Karpas-422 (cell line): ENCODE measurements at regions not wholly inside any gene's neighbourhood (a gene's known extent, or its start where the extent isn't known, plus 50 kb on each side); places are given as distances from the start of the nearest gene placed in this dataset.
A peak's percentile ranks its signal among the peaks of the same experiment; 100 is the strongest.

Experiments used
- DNase-seq: peaks from one replicate; pipeline ENCODE4 v3.0.0-alpha.2; 2015
- H2AFZ ChIP-seq: fragments of 200-600 bp; sonication (generic); 2 replicates; pipeline ENCODE4 v1.6.1; 2014; ENCODE audit warnings: antibody characterized with exemption, low read length, mixed read lengths
- H3K27ac ChIP-seq: fragments of 200-600 bp; sonication (generic); 2 replicates; pipeline ENCODE4 v1.5.1; 2014; ENCODE audit warnings: mild to moderate bottlenecking, low read length, moderate library complexity
- H3K27me3 ChIP-seq: fragments of 200-600 bp; sonication (generic); 2 replicates; pipeline ENCODE4 v1.6.1; 2014; ENCODE audit warnings: low read length, mixed read lengths
- H3K36me3 ChIP-seq: fragments of 200-600 bp; sonication (generic); 2 replicates; pipeline ENCODE4 v1.6.1; 2014; ENCODE audit warnings: low read length, mixed read lengths; ENCODE audit not compliant: insufficient read depth
- H3K4me1 ChIP-seq: fragments of 200-600 bp; sonication (generic); 2 replicates; pipeline ENCODE4 v1.6.1; 2014; ENCODE audit warnings: mild to moderate bottlenecking, low read length, mixed read lengths
- H3K4me2 ChIP-seq: fragments of 200-600 bp; sonication (generic); 2 replicates; pipeline ENCODE4 v1.6.1; 2014; ENCODE audit warnings: low read length, low read depth, mild to moderate bottlenecking; ENCODE audit not compliant: poor library complexity, severe bottlenecking
- H3K4me3 ChIP-seq: fragments of 200-600 bp; sonication (generic); 2 replicates; pipeline ENCODE4 v1.5.1; 2014; ENCODE audit warnings: mild to moderate bottlenecking, antibody characterized with exemption, low read length, mixed read lengths
- H3K79me2 ChIP-seq: fragments of 200-600 bp; sonication (generic); 2 replicates; pipeline ENCODE4 v1.6.1; 2014; ENCODE audit warnings: mild to moderate bottlenecking, low read length, mixed read lengths
- H3K9ac ChIP-seq: fragments of 200-600 bp; sonication (generic); 2 replicates; pipeline ENCODE4 v1.6.0; 2014; ENCODE audit warnings: low read length
- H3K9me2 ChIP-seq: fragments of 200-600 bp; sonication (generic), shearing (Covaris generic); replicated peaks from 2 replicates; pipeline ENCODE4 v1.6.0; 2014; ENCODE audit warnings: mild to moderate bottlenecking, low read length, moderate library complexity; ENCODE audit not compliant: insufficient read depth
- H3K9me3 ChIP-seq: fragments of 300-700, 200-600 bp; sonication (generic); 2 replicates; pipeline ENCODE4 v1.6.1; 2014; ENCODE audit warnings: low read length, mixed read lengths
- H4K20me1 ChIP-seq: fragments of 200-600 bp; sonication (generic); 2 replicates; pipeline ENCODE4 v1.6.1; 2014; ENCODE audit warnings: mild to moderate bottlenecking, antibody characterized with exemption, low read length, low read depth; ENCODE audit not compliant: insufficient read depth

GRCh38 chr2:15040429-15041084, 408.0 kb downstream of the LRATD1 start:
- Histone ChIP-seq H2AFZ (no peak overlapping the region), H3K79me2 (no peaks in the 10 kb centered on the region), H3K27ac (peak overlapping the region; percentile 8; the same call in 1 of the 2 replicates), H3K27me3 (no peaks in the 10 kb centered on the region), H4K20me1 (no peaks in the 10 kb centered on the region), H3K36me3 (no peaks in the 10 kb centered on the region), H3K9me2 (no peaks in the 10 kb centered on the region), H3K9me3 (no peaks in the 10 kb centered on the region), H3K9ac (no peak overlapping the region), H3K4me1 (peaks cover 20% of the 10 kb centered on the region), H3K4me2 (no peak overlapping the region), H3K4me3 (no peak overlapping the region)
- DNase-seq: no peak

- H4K20me1 ChIP-seq: no peaks in the 10 kb centered on the region
- DNase-seq: no peak
- H3K9ac ChIP-seq: no peak overlapping the region
- H3K36me3 ChIP-seq: no peaks in the 10 kb centered on the region
- no peak overlapping the region for H3K4me3 ChIP-seq
- no peaks in the 10 kb centered on the region for H3K9me3 ChIP-seq
- peaks cover 20% of the 10 kb centered on the region for H3K4me1 ChIP-seq
- H3K27me3 ChIP-seq: no peaks in the 10 kb centered on the region
- H3K4me2 ChIP-seq: no peak overlapping the region
- no peak overlapping the region for H2AFZ ChIP-seq
- no peaks in the 10 kb centered on the region for H3K9me2 ChIP-seq
- no peaks in the 10 kb centered on the region for H3K79me2 ChIP-seq
- no peak overlapping the region for H3K27ac ChIP-seq
Observed at GRCh38 chr2:15041429-15041837, 408.9 kb downstream of the LRATD1 start.

GRCh38 chr2:15042801-15043217, 410.3 kb downstream of the LRATD1 start:
- no peaks in the 10 kb centered on the region for H3K27me3 ChIP-seq
- no peak overlapping the region for H3K27ac ChIP-seq
- H3K9me2 ChIP-seq: no peaks in the 10 kb centered on the region
- no peak overlapping the region for H3K9ac ChIP-seq
- no peak for DNase-seq
- no peak overlapping the region for H2AFZ ChIP-seq
- H4K20me1 ChIP-seq: no peaks in the 10 kb centered on the region
- H3K79me2 ChIP-seq: no peaks in the 10 kb centered on the region
- H3K9me3 ChIP-seq: no peaks in the 10 kb centered on the region
- H3K36me3 ChIP-seq: no peaks in the 10 kb centered on the region
- H3K4me2 ChIP-seq: no peak overlapping the region
- peaks cover 22% of the 10 kb centered on the region for H3K4me1 ChIP-seq
- no peak overlapping the region for H3K4me3 ChIP-seq

DNA sequence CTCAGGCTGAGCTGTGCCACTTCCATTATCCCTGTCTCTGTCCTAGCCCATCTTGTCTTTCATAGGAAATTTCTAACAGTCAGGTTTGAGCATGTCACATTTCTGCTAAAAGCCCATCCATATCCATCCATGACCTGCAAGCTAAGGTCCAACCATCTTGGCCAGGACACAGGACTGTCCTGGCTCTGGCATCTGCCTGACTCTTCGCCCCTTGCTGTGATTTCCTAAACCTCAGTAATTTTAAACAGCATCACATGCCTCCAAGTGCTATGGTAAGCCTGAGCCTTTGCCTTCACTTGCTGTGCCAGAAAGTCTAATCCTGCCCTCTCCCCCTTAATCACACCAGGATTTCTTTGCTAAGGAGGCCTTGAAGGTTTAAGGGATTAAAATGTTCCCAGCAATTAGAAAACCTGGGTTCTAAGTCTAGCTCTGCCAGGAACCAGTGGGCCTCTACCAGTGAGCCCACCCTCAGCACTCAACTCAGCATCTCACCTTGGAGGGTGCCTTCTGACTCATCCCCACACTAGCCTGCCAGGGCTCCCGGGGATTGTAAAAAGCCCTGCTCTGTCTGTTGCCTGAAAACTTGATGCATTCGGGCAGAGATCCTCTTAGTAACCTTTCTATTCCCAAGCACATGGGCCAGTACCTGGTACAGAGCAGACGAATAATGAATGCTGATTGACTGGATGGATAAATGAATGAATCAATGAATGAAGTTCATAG, 411.0 kb downstream of the LRATD1 start:
- Histone ChIP-seq H3K9ac (no peak overlapping the region), H3K36me3 (no peaks in the 10 kb centered on the region), H3K9me2 (no peaks in the 10 kb centered on the region), H3K27ac (no peak overlapping the region), H3K9me3 (no peaks in the 10 kb centered on the region), H3K79me2 (no peaks in the 10 kb centered on the region), H4K20me1 (no peaks in the 10 kb centered on the region), H3K4me1 (peaks cover 22% of the 10 kb centered on the region), H3K4me3 (no peak overlapping the region), H3K27me3 (no peaks in the 10 kb centered on the region), H3K4me2 (no peak overlapping the region), H2AFZ (no peak overlapping the region)
- no peak for DNase-seq

DNA sequence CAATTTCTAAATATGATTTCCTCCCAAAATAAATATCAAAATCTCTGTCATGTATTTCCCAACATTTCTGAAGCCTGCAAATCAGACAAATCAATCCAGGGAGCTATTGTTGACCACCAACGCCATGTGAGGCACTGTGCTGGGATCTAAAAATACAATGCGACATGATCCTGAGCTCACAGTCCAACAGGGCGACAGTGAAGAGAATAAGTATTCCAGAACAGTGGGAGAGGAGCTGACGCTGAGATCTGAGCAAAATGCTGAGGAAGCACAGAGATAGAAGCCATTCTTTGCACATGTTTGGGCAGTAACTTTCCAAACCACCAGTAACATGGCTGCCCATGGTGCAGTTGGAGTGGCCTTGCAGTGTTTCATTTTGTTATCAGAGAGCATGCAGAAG, 412.5 kb downstream of the LRATD1 start:
- H3K9me2 ChIP-seq: no peaks in the 10 kb centered on the region
- no peaks in the 10 kb centered on the region for H3K9me3 ChIP-seq
- no peaks in the 10 kb centered on the region for H4K20me1 ChIP-seq
- H3K4me2 ChIP-seq: no peak overlapping the region
- H3K79me2 ChIP-seq: no peaks in the 10 kb centered on the region
- no peak overlapping the region for H3K27ac ChIP-seq
- no peaks in the 10 kb centered on the region for H3K36me3 ChIP-seq
- DNase-seq: no peak
- H3K4me1 ChIP-seq: peaks cover 20% of the 10 kb centered on the region
- H2AFZ ChIP-seq: no peak overlapping the region
- H3K27me3 ChIP-seq: no peaks in the 10 kb centered on the region
- H3K9ac ChIP-seq: no peak overlapping the region
- H3K4me3 ChIP-seq: no peak overlapping the region

GRCh38 chr2:15047184-15047583, 414.7 kb downstream of the LRATD1 start:
- Histone ChIP-seq H3K4me3 (no peak overlapping the region), H3K27me3 (no peaks in the 10 kb centered on the region), H3K27ac (no peak overlapping the region), H4K20me1 (no peaks in the 10 kb centered on the region), H3K9me3 (no peaks in the 10 kb centered on the region), H3K9ac (no peak overlapping the region), H3K9me2 (no peaks in the 10 kb centered on the region), H3K36me3 (no peaks in the 10 kb centered on the region), H3K4me2 (no peak overlapping the region), H3K79me2 (no peaks in the 10 kb centered on the region), H3K4me1 (peaks cover 35% of the 10 kb centered on the region), H2AFZ (no peak overlapping the region)
- no peak for DNase-seq

DNA sequence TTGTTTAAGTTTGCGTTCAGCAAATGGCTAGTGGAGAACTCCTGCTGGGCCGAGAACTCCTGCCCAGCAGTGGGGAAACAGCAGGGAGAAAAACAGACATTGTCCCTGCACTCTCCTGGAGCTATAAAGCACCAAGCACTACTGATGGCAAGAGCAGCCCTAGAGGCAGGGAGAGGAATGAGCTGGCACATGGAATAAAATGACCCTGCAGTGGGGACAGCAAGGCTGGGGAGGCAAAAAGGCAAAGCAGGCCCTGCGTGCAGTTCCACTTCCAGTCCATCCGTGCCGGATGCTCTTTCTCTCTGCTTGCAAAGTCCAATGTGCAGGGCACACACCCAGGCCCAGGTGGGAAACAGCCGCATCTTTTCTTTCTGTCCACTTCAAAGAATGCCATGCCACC, 415.5 kb downstream of the LRATD1 start:
- Histone ChIP-seq H3K27ac (no peak overlapping the region), H4K20me1 (no peaks in the 10 kb centered on the region), H2AFZ (no peak overlapping the region), H3K4me1 (peaks cover 39% of the 10 kb centered on the region), H3K9me2 (no peaks in the 10 kb centered on the region), H3K9me3 (no peaks in the 10 kb centered on the region), H3K9ac (no peak overlapping the region), H3K4me2 (no peak overlapping the region), H3K4me3 (no peak overlapping the region), H3K79me2 (no peaks in the 10 kb centered on the region), H3K27me3 (no peaks in the 10 kb centered on the region), H3K36me3 (no peaks in the 10 kb centered on the region)
- no peak for DNase-seq

- Histone ChIP-seq H3K9me3 (no peaks in the 10 kb centered on the region), H3K36me3 (no peaks in the 10 kb centered on the region), H3K4me1 (peaks cover 36% of the 10 kb centered on the region), H3K27ac (no peak overlapping the region), H3K9me2 (no peaks in the 10 kb centered on the region), H3K79me2 (no peaks in the 10 kb centered on the region), H3K4me2 (no peak overlapping the region), H3K4me3 (no peak overlapping the region), H4K20me1 (no peaks in the 10 kb centered on the region), H3K9ac (no peak overlapping the region), H2AFZ (no peak overlapping the region), H3K27me3 (no peaks in the 10 kb centered on the region)
- DNase-seq: no peak
Observed at GRCh38 chr2:15049096-15049993, 416.8 kb downstream of the LRATD1 start.
